GM18508 (cell line): ENCODE measurements at regions not wholly inside any gene's neighbourhood (a gene's known extent, or its start where the extent isn't known, plus 50 kb on each side); places are given as distances from the start of the nearest gene placed in this dataset.
A peak's percentile ranks its signal among the peaks of the same experiment; 100 is the strongest.
"Not testable (repeated sequence)": the region's sequence is repeated elsewhere in the genome, so short reads cannot be mapped to it uniquely, and the experiment has no call there.

Experiments used
- ATAC-seq: cut with Tn5 transposase; IDR thresholded peaks from one replicate; pipeline ENCODE4 v1.9.1; 2021; ENCODE audit warnings: moderate number of reproducible peaks; ENCODE audit not compliant: insufficient read depth, unreplicated experiment

GRCh38 chr2:129803871-129804270 is 175.6 kb upstream of the RAB6C start:
- no peak for ATAC-seq

GRCh38 chr2:129805899-129806298 is 173.6 kb upstream of the RAB6C start:
- no peak for ATAC-seq

DNA sequence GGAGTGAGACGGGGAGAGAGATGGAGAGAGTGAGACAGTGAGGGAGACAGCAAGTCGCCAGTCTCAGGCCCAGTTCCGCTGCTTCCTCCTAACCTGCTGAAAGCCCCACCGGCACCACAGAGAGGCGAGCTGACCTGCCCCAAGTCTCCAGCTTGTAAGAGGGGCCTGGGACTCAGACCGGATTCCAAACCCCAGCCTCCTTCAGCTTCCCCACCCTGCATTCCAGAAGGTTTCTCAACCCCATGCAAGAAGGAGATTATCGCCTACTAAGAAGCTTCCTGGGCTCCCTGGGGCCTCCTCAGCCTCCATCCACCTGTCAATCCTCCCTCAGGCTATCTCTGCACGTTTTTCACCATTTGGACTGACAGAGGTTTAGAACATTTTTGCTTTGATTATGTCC is 173.1 kb upstream of the RAB6C start:
- ATAC-seq, result no peak

DNA sequence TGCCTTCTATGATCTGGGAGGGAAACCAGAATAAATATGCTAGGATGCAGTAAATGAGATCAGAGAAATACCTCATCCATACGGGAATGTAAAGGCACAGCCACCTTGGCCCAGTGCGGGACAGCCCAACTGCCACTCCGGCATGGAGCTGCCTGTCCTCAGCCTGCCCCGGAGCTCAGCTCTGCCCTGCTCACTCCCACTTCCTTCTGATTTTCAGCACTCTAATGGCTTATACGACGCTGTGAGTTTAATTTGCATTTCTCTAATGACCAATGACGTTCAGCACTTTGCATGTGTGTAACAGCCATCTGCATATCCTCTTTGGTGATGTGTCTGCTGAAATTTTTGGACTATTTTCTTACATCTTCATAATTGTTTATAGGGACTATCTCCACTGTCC is 172.5 kb upstream of the RAB6C start:
- no peak for ATAC-seq

DNA sequence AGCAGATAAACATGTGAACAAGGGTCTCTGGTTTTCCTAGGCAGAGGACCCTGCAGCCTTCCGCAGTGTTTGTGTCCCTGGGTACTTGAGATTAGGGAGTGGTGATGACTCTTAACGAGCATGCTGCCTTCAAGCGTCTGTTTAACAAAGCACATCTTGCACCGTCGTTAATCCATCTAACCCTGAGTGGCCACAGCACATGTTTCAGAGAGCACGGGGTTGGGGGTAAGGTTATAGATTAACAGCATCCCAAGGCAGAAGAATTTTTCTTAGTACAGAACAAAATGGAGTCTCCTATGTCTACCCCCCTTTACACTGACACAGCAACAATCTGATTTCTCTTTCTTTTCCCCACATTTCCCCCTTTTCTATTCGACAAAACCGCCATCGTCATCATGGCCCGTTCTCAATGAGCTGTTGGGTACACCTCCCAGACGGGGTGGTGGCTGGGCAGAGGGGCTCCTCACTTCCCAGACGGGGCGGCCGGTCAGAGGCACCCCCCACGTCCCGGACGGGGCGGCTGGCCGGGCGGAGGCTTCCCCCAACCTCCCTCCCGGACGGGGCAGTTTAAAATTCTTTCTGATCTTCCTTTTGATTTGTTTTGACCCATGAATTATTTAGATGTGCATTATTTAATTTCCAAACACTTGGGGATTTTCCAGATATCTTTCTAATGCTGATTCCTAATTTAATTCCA is 171.7 kb upstream of the RAB6C start:
- ATAC-seq, result not testable (repeated sequence)

DNA sequence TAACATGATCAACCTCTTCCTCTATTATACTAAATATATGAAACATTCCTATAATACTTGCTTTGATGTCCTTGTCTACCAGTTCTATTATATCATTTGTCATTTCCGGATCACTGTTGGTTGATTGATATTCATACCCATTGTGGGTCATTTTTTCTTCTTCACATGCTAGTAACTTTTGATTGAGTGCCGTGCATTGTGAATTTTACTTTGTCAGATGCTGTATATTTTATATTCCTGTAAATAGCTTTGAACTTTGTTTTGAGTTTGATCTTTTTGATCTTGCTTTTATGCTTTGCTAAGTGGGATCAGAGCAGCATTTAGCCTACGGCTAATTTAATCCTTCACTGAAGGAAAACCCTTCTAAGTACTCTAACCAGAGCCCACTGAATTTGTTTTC is 168.9 kb upstream of the RAB6C start:
- ATAC-seq, result no peak

DNA sequence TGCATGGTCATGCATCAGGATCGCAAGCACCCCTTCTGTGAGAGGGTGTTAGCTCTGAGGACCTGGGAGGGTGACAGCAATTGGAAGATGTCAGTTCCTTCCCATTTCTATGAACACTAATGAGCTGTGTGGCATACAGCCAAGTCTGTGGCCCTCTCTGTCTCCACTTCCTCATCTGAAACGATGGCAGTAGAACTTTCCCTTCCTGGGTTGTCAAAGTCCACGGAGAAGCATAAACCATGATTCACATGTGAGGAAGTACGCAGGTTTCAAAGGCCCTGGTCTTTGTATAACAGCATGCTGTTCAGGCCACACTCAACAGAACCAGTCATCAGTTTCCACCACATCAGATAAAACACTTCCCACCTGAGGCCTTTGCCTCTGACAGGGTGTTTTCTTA is 167.4 kb upstream of the RAB6C start:
- no peak for ATAC-seq

DNA sequence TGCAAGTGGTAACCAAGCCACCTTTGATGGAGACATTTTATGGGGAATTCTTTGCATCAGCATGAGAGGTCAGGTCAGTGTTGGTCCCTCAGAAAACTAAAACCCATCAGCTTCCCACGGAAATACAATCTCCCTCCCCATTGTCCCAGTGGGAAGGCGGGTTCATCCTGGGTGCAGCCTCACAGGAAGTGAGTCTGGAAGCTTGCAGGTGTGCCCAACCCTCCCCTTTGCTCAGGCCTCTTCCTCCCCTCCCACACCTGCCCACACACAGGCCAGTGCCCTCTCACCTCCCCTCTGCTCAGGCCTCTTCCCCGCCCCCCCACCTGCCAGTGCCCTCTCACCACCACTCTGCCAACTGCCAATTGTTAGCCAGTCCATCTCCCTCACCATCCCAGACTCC is 166.8 kb upstream of the RAB6C start:
- ATAC-seq, result no peak

DNA sequence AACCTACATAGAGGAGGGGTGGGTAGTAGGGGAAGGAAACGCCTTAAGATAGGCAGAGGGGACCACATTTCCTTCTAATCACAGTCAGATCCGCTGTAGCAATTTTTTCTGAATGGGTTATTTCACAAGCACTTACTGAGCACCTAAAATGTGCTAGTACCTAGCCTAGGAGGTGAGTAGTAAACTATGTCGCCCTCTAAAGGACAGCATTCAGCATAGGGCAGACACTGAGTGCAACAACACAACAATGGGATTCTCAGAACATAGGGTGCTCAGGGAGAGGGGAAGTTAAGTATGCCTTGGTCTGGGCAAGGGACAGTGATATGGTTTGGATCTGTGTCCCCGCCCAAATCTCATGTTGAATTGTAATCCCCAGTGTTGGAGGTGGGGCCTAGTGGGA is 166.1 kb upstream of the RAB6C start:
- no peak for ATAC-seq

GRCh38 chr2:129816813-129817574 is 162.5 kb upstream of the RAB6C start:
- no peak for ATAC-seq

DNA sequence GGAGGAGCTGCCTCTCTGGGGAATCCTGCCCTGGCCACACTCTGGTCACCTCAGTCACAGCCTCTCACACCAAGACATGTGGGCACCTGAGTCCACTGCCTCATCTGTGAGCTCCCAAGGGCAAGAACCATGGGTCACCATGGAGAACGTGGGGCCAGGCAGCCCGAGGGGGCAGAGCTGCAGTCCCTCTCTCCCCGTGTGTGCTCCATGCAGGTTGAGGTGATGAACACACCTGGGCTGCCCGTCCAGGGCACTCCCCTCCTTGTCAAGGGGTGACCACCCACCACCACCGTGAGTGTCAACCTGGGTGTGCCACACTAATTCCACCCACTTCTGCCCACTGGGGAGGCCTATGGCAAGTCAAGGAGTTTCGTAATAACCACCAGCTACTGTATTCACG is 159.6 kb upstream of the RAB6C start:
- no peak for ATAC-seq

GRCh38 chr2:129820908-129821307 is 158.6 kb upstream of the RAB6C start:
- no peak for ATAC-seq

DNA sequence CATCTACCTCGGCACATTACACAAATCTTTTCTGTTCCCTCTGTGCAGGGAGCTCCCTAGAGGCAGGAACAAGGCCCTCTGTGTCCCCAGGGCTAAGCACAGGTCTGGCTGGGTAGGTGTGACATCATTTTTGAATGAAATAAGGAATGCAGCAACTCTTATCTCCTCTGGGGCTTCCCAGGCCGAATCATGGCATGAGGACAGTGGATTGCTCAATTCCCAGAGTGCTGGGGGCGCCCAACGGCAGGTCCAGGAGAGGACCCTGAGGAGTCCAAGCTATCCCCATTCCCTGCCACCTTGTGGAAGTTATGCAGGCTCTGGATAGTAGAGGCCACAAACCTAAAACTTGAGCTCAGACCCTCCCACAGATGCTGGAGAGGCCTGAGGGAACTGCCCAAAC is 158.0 kb upstream of the RAB6C start:
- no peak for ATAC-seq

DNA sequence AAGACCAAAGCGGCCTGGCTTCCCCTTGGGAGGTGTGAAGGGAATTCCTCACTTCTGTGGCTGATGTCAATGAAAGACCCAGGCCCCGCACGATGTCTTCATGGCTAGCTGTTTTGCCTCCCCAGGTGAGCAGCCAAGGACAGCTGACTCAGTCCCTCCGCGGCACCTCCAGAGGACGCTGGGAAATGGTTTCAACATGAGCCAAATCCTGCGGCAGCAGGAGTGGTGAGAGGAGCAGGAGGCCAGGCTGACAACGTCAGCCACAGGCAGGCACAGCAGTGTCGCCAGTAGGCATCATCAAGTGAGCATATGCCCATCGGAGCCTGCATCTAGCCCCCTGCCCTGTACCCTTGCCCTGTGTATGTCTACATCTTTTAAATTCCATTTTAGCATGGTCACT is 156.4 kb upstream of the RAB6C start:
- no peak for ATAC-seq

GRCh38 chr2:129827311-129828090 is 152.0 kb upstream of the RAB6C start:
- no peak for ATAC-seq

DNA sequence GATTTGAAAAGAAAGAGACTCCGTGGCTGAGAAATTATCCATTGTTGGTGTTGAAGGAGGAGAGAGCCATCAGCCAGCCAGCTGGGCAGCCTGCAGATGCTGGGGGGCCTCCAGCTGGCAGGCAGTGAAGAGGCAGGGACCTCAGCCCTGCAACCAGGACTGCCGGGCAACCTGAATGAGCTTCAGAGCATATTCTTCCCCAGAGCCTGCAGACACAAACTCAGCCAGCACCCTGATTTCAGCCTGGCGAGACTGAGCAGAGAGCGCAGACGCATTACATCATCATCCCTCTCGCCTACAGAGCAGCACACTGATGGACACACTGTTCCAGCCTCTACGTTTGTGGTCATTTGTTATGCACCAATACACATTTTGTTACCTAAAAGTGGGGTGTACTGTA is 150.7 kb upstream of the RAB6C start:
- ATAC-seq, result no peak

DNA sequence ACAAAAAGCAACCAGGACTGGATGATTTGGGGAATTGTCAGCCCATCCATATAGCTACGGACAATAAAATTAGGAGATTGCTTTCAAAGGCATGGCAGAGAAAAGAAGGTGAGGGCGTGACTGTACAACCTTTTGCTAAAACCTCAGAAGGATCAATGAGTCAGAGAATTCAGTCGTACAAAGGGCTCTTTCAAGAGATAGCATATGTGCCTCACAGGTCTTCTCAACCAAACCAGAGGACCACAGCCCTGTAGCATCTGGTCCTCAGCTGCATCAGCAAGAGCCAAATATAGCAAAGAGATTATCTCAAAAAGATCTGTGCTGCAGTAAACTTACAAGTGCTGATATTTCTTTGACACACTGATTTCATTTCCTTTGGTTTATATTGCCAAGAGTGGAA is 149.9 kb upstream of the RAB6C start:
- no peak for ATAC-seq

GRCh38 chr2:129831018-129831417 is 148.4 kb upstream of the RAB6C start:
- no peak for ATAC-seq

DNA sequence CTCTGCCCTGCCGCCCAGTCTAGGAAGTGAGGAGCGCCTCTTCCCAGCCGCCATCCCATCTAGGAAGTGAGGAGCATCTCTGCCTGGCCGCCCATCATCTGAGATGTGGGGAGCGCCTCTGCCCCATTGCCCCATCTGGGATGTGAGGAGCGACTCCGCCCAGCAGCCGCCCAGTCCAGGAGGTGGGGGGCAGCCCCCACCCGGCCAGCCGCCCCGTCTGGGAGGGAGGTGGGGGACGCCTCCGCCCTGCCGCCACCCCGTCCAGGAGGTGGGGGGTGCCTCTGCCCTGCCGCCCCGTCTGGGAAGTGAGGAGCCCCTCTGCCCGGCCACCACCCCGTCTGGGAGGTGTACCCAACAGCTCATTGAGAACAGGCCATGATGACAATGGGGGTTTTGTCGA is 146.0 kb upstream of the RAB6C start:
- not testable (repeated sequence) for ATAC-seq

DNA sequence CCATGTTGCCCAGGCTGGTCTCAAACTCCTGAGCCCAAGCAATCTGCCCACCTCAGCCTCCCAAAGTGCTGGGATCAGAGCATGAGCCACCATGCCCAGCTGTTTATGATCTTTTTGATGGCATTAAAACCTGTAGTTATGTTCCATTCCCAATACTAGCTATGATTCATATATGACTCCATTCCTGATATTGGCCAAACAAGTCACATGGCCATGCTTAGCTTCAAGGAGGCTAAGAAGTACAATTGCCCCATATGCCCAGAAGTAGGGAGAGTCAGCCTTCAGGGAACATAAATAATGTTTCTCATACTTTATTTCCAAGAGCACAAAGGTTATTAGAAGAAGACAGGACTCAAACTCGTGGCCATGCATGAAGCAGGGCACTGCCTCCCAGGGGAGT is 132.4 kb upstream of the RAB6C start:
- no peak for ATAC-seq

- peak; percentile 95 for ATAC-seq
Measured at GRCh38 chr2:129849559-129850160, 129.8 kb upstream of the RAB6C start.
